ENCODE measurements at regions not wholly inside any gene's neighbourhood (a gene's known extent, or its start where the extent isn't known, plus 50 kb on each side); places are given as distances from the start of the nearest gene placed in this dataset.
"Not testable (repeated sequence)": the region's sequence is repeated elsewhere in the genome, so short reads cannot be mapped to it uniquely, and the experiment has no call there.

- intact Hi-C loops (cut with DNase I) = no loop called here
- DNase-seq (ENCODE audit: low spot score) = no peak
Measured at GRCh38 chr4:37555322-37555721, 130.9 kb downstream of the RELL1 start.

GRCh38 chr4:37549866-37550265 is 136.3 kb downstream of the RELL1 start:
- intact Hi-C loops (cut with DNase I); DNase-seq (ENCODE audit: low spot score): not testable (repeated sequence)

DNA sequence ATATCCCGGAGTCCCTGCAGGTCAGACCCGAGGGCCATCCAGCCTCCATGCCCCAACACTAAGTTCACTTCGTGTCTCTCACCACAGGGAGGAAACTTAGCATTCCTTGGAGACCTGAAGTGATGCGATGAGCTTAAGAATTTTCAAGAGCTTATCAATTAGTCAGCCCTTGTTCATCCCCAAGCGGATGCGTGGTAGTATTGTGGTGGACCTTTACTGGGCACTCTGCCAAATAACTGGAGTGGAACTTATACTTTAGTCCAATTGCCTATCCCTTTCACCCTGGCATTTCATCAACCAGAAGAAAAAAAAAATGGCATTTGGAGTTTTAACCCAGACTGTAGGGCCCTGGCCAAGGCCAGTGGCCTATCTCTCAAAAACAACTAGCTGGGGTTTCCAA is 137.1 kb downstream of the RELL1 start:
- DNase-seq (ENCODE audit: low spot score) = no peak
- intact Hi-C loops (cut with DNase I) = no loop called here

DNA sequence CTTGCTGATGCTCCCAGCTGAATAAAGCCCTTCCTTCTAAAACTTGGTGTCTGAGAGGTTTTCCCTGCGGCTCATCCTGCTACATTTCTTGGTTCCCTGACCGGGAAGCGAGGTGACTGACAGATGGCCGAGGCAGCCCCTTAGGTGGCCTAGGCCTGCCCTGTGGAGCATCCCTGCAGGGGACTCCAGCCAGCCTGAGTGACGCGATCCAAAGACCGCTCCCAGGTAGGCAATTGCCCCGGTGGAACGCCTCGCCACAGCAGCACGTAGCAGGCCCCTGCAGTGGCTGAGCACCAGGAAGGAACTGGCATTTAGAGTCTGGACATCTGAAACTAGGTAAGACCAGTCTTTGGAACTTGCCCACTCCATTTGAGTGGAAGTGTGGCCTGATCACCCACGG is 139.6 kb downstream of the RELL1 start:
- no peak for DNase-seq (ENCODE audit: low spot score)
- intact Hi-C loops (cut with DNase I) = no loop called here

- intact Hi-C loops (cut with DNase I) = no loop called here
Measured at GRCh38 chr4:37542706-37543105, 143.5 kb downstream of the RELL1 start.

DNA sequence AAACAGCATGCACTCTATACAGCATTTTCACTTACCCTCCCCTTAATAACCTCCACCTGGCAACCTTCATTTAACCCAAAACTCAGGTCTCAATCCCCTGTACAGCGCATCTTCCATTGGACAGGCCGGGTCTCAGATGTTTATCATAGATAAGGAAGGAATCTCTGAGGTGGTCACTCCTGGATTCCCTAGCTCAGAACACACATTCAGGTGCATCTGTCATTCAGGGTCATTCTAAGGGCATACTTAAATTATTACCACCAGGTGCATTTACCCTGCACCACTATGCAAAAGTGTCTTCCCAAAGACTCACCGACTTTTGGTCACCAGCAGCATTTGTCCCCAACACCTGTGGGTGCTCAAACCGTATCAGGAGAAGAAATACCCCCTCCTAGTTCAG is 144.2 kb downstream of the RELL1 start:
- intact Hi-C loops (cut with DNase I) = no loop called here
- DNase-seq (ENCODE audit: low spot score) = no peak

More at GRCh38 chr4:37542706-37543105, 143.5 kb downstream of the RELL1 start:
- DNase-seq (ENCODE audit: low spot score) = no peak

- intact Hi-C loops (cut with DNase I) = no loop called here
- no peak for DNase-seq (ENCODE audit: low spot score)
Measured at GRCh38 chr4:37540486-37540885, 145.7 kb downstream of the RELL1 start.

DNA sequence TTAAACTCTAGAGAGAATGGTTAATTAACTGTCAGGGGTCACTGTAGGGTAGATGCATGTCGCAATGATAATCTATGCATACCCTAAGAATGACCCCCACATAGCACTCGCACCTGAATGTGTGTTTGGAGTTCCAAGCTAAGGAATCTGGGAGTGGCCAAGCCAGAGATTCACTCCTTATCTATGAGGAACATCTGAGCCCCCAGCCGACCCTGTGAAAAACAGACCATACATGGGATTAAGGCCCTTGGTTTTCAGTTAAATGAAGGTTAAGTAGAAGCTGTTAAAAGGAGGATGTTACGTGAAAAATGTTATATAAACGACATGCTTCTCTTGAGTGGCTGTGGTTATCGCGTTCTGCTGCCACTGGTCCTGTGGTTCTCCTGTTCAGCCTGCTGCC is 147.2 kb downstream of the RELL1 start:
- intact Hi-C loops (cut with DNase I) = no loop called here
- DNase-seq (ENCODE audit: low spot score) = no peak

DNA sequence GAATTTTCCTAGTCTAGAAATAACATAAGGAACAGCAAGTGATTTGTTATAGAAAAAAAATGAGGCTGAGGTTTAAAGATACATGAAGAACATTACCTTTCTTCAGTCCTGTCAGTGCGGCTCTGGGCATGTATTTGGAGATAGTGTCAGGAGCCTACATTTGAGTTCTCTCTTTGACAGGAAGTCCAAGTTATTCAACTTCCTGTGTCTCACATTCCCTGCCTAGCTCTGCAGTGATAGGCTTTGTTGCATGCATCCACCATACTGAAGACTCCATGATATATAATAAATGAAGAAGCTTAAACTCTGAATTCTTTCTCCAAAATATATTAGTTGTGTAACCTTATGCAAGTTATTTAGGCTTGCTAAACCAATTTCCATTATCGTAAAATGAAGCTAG is 148.7 kb downstream of the RELL1 start:
- DNase-seq (ENCODE audit: low spot score) = no peak
- intact Hi-C loops (cut with DNase I) = no loop called here

DNA sequence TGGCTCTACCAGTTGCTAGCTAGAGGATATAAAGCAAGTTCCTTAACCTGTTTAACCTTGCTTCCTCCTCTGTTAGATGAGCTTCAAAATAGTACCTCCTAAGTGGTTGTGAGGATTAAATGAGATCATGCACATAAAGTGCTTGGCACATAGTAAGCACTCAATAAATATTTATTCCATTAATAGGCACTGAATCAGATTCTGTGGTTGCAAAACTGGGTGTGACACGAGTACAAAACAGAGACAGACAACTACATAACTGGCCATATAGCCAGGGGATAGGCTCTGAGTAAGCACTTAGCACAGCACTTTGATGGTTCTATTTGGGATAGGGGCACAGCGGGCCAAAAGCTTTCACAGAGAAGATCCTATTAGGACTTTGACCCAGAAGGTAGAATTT is 150.3 kb downstream of the RELL1 start:
- no peak for DNase-seq (ENCODE audit: low spot score)
- intact Hi-C loops (cut with DNase I) = no loop called here

- intact Hi-C loops (cut with DNase I) = no loop called here
- no peak for DNase-seq (ENCODE audit: low spot score)
Measured at GRCh38 chr4:37533286-37534033, 152.7 kb downstream of the RELL1 start.

- no peak for DNase-seq (ENCODE audit: low spot score)
- intact Hi-C loops (cut with DNase I) = no loop called here
Measured at GRCh38 chr4:37531151-37531550, 155.0 kb downstream of the RELL1 start.

- intact Hi-C loops (cut with DNase I) = no loop called here
- no peak for DNase-seq (ENCODE audit: low spot score)
Measured at GRCh38 chr4:37530451-37530850, 155.7 kb downstream of the RELL1 start.

DNA sequence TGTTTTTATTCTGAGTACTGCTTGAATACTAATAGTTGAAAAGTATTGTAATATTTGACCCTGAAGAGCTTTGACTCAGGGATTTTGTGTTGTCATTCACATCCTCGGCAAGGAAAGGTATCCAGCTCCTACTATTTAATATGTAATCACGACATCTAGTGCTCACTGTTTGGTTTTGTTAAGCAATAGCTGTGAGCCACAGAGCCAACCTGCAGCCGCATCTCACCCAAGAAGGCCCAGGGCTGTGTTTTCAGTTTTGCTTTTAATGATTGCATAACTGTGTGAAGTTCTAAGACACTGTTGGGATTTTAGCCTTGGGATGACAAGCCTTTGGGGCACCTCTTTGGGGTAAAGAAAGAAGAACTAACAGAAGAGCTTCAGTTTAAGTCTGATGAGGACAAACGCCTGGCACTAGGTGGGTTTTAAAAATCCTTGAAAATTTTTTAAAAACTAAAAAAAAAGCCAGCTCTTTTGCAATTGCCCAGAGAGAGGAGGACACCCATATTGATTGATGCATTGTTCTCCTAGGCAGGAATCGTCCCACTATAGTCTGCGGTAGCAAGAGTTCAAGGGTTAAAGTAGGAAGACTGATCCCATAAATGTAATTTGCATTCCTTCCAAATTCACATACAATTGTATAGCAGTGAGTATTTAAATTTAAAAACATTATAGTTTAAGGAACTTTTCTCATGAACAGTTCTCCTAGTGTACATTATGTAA is 157.8 kb downstream of the RELL1 start:
- intact Hi-C loops (cut with DNase I) = loop anchor here (2.0 kb wide), 1 partner anchor 22 kb away; no protein-coding TSS in a partner anchor

DNA sequence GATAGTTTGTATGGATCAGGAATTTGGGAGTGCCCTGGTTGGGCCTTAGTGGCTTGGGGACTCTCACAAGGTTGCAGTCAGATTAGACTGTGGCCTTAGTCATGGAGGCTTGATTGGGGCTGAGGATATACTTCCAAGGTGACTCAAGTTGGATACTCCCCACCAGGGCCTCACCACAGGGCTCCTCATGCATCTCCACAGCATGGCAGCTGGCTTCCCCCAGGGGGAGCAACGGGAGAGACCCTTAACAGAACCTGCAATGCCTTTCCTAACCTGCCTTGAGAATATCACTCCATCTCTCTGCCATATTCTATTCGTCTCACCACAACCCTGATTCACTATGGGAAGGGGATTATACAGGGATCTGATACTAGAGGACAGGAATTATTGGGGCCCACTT is 161.9 kb downstream of the RELL1 start:
- intact Hi-C loops (cut with DNase I) = no loop called here
- no peak for DNase-seq (ENCODE audit: low spot score)

More for the DNA sequence above, 157.8 kb downstream of the RELL1 start:
- no peak for DNase-seq (ENCODE audit: low spot score)

DNA sequence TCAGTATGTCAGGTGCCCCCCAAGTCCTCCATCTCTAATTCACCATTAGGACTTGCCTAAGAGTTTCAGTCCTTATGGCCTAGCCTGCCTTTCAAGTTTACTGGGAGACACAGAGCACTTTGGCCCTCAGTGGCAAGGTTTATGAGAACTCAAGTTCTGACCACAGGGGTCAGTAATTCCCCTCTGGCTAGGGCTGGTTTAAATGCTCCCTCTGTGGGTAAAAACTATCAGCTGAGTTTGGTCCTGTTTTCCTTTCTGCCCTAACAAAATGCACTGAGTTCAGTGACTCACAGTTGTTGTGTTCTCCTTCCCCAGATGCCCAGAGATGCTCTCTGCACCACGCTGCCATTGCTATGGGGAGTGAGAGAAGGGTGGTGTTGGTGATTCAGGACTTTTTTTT is 163.2 kb downstream of the RELL1 start:
- no peak for DNase-seq (ENCODE audit: low spot score)
- intact Hi-C loops (cut with DNase I) = no loop called here

- no peak for DNase-seq (ENCODE audit: low spot score)
- intact Hi-C loops (cut with DNase I) = no loop called here
Measured at GRCh38 chr4:37517326-37517725, 168.8 kb downstream of the RELL1 start.

GRCh38 chr4:37516057-37516775 is 170.0 kb downstream of the RELL1 start:
- no peak for DNase-seq (ENCODE audit: low spot score)
- intact Hi-C loops (cut with DNase I) = no loop called here

DNA sequence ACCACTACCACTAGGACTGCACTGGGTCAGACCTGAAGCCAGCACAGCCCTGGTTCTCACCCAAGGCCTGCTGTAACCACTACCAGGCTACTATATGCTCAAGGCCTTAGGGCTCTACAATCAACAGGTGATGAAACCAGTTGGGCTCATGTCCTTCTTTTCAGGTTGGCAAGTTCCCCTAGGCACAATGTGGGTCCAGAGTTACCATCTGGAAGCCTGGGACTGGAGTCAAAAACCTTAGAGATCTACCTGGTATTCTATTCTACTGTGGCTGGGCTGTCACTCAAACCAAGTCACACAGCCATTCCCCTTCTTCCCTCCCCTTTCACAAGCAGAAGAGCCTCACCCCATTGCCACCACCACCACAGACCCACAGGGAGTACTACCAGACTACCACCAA is 175.6 kb downstream of the RELL1 start:
- intact Hi-C loops (cut with DNase I) = no loop called here
- DNase-seq (ENCODE audit: low spot score) = no peak

GRCh38 chr4:37503261-37503660 is 182.9 kb downstream of the RELL1 start:
- intact Hi-C loops (cut with DNase I) = no loop called here

GRCh38 chr4:37502070-37502469 is 184.1 kb downstream of the RELL1 start:
- intact Hi-C loops (cut with DNase I) = no loop called here
- DNase-seq (ENCODE audit: low spot score) = no peak

More at GRCh38 chr4:37503261-37503660, 182.9 kb downstream of the RELL1 start:
- no peak for DNase-seq (ENCODE audit: low spot score)

Data from cardiac septum (tissue), 1 donor.